HG02840 (cell line): ENCODE measurements at regions not wholly inside any gene's neighbourhood (a gene's known extent, or its start where the extent isn't known, plus 50 kb on each side); places are given as distances from the start of the nearest gene placed in this dataset.

Experiments
- ATAC-seq: cut with Tn5 transposase; IDR thresholded peaks from one replicate; pipeline ENCODE4 v1.9.1; 2021; ENCODE audit warnings: mild to moderate bottlenecking, moderate library complexity, moderate number of reproducible peaks; ENCODE audit not compliant: unreplicated experiment, low FRiP score

GRCh38 chr13:104414181-104414580 lies 1348.0 kb upstream of the SLC10A2 start:
- ATAC-seq, result no peak

GRCh38 chr13:104411141-104411765 lies 1345.0 kb upstream of the SLC10A2 start:
- no peak for ATAC-seq

- ATAC-seq, result no peak
Observed at GRCh38 chr13:104408733-104409132, 1342.5 kb upstream of the SLC10A2 start.

GRCh38 chr13:104404325-104404724 lies 1338.1 kb upstream of the SLC10A2 start:
- ATAC-seq, result no peak

- ATAC-seq, result no peak
Observed at GRCh38 chr13:104389691-104390090, 1323.5 kb upstream of the SLC10A2 start.

GRCh38 chr13:104387510-104387909 lies 1321.3 kb upstream of the SLC10A2 start:
- no peak for ATAC-seq

GRCh38 chr13:104385404-104385803 lies 1319.2 kb upstream of the SLC10A2 start:
- no peak for ATAC-seq

GRCh38 chr13:104382951-104383350 lies 1316.7 kb upstream of the SLC10A2 start:
- ATAC-seq, result no peak

- ATAC-seq, result no peak
Observed at GRCh38 chr13:104376588-104376987, 1310.4 kb upstream of the SLC10A2 start.

GRCh38 chr13:104375614-104376013 lies 1309.4 kb upstream of the SLC10A2 start:
- ATAC-seq, result no peak

GRCh38 chr13:104372095-104372655 lies 1306.0 kb upstream of the SLC10A2 start:
- no peak for ATAC-seq

GRCh38 chr13:104365430-104365829 lies 1299.2 kb upstream of the SLC10A2 start:
- no peak for ATAC-seq

- ATAC-seq, result no peak
Observed at GRCh38 chr13:104357672-104358354, 1291.6 kb upstream of the SLC10A2 start.

- no peak for ATAC-seq
Observed at GRCh38 chr13:104357174-104357573, 1291.0 kb upstream of the SLC10A2 start.

GRCh38 chr13:104355041-104355670 lies 1288.9 kb upstream of the SLC10A2 start:
- no peak for ATAC-seq

- no peak for ATAC-seq
Observed at GRCh38 chr13:104327211-104327610, 1261.0 kb upstream of the SLC10A2 start.

GRCh38 chr13:104326523-104326922 lies 1260.3 kb upstream of the SLC10A2 start:
- no peak for ATAC-seq

GRCh38 chr13:104321756-104322155 lies 1255.5 kb upstream of the SLC10A2 start:
- ATAC-seq, result no peak

GRCh38 chr13:104320446-104320845 lies 1254.2 kb upstream of the SLC10A2 start:
- no peak for ATAC-seq

- no peak for ATAC-seq
Observed at GRCh38 chr13:104318121-104318520, 1251.9 kb upstream of the SLC10A2 start.

GRCh38 chr13:104315606-104316005 lies 1249.4 kb upstream of the SLC10A2 start:
- ATAC-seq, result no peak
